Fibroblast of skin of right biceps (primary cell): ENCODE measurements at regions not wholly inside any gene's neighbourhood (a gene's known extent, or its start where the extent isn't known, plus 50 kb on each side); places are given as distances from the start of the nearest gene placed in this dataset.

Source experiments
- DNase-seq: peaks from one replicate; pipeline ENCODE4 v3.0.0-alpha.2; 2013

GRCh38 chr2:66691031-66691965 lies 256.4 kb downstream of the MEIS1 start:
- peak; percentile 19 for DNase-seq

- no peak for DNase-seq
Measured at GRCh38 chr2:66692521-66693054, 257.7 kb downstream of the MEIS1 start.

DNA sequence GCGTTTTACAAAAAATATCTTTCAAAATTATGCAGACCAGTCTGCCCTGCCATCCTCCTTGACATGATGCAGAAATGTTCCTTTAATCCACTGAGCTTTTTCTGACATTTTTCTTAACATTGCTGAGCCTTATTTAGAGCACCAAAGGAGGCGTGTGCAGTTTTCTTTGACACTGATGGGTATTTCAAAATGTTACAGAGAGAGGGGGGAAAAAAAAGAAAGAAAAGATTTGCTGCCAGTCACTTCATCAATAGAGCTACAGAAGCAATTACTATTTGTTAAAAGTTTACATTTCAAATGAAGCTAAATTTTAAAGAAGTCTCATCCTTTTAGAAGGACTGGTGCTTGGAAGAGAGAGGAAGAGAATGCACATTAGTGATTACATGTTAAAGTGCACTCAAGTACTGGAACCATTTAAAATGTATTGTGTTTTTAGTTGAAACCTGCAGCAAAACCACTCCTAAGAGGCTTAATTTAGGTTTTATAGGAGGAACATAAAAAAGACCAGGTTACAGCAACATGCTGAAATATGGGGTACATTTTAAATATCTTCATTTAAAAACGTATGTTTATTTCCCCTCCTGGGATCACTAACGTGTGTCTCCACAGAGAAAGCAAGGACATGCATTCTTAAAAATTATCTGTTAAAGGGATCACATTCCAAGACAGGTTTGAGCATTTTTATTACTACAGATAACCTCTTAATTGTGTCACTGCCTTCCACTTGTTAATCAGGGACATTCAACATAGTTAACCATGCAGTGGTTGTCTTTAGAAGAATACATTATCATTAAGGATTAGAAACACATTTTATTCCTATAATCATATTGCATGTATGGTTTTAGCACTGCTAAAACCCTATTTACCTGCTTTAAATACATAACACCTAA lies 258.4 kb downstream of the MEIS1 start:
- no peak for DNase-seq

DNA sequence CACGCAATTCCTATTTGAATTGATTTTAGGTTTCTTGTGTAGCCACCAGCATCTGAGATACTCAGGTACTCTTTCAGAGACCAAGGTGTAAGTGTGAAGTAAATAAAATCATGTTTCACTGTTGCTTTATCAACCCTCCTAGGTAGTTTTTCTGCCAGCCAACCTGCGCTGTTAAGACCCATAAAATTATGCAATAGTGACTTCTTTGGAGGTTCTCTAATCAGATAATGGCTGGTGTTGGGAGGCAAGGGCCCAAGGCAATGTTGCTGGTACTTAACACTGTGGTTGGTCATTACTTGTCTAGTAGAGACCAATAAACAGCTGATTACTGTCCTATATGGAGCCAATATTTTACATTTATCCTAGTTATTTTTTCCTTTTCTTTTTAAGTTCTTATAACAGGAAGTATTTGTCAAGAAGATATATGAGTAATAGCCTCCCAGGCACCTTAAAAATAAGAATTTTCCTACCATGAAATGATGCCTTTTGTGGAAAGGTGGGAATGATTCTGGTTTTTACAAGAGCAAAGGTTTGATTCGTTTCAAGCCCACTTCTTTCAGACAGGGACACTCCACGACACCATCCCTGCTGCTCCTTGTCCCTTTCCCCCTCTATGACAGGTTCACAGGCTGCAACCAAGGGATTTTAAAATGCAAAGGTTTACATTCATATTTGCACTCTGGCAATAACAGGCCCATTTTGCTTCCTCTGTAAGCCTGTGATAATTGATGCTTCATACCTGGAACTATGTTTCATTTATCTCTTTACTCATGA lies 259.3 kb downstream of the MEIS1 start:
- no peak for DNase-seq

DNA sequence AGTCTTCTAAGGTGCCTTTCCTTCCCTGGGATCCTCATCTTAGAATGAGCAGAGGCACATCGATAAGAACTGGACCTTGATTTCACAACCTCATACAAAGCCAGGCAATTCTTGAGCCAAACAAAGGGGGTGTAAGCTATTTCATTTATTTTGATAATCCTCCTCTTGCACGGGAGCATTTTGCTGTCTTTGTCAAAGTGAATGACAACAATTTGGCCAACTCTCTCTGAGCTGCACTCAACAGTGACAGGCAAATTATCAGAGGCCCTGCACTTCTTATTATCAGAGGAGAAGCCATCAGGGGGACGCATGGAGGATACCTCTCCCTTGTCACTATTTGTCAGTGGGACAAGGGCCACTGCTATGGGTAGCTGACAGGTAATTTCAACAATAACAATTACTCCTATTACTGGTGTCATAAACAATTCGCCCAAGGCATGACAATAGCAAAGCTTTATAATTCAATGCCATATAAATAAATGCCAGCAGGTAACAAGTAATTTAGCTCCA lies 260.4 kb downstream of the MEIS1 start:
- no peak for DNase-seq

DNA sequence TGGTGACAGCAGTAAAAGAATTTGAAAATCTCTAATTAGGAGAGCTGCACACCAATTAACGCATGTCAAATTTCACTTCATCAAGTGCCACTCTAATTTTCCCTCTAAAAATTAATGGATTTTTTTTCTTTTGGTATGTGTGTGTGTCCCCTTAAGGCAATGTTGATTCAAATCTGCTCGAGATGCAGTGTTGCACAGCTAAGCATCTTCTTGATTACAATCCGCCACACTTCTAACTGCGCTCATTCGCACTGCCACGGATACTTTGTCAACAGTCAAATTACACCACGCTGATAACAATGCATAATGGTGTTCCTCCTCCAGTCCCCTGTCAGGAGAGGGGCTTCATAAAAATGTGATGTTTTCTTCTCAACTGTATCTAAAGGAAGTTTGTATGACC lies 261.4 kb downstream of the MEIS1 start:
- DNase-seq = no peak

DNA sequence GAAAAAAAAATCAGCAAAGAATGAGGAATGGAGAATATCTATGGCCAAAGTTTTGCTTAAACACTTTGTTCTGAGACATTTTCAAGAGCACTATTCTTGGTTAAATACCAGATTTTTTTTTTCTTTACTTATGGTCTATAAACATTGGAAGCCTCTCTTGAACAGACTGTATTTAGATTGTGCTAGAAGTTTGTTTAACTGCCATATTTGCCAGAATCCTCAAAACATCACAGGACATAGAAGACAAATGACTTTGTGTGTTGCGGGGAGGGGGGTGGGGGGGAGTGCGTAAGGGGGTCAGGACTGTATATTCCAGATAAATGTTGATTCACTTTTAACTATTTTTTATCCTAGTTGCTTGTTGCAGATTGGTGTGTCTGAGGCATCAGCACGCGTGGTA lies 262.0 kb downstream of the MEIS1 start:
- no peak for DNase-seq

DNA sequence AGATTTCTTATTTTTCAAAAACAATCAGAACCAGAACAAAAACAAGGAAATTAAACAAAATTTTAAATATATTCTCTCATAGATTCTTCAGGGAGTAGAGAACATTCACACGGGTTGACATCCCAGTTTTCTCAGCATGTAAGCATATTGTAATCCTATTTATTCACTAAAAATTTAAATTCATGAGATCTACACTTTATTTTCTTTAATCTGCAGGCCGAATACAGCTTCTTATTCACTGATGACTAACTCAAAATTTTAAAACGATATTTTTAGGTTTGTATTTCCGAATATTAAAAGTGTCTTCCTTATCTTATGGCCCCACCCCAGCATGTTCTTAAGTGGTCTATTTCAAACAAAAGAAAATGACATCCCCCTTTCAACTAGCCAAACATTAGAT lies 262.4 kb downstream of the MEIS1 start:
- no peak for DNase-seq

DNA sequence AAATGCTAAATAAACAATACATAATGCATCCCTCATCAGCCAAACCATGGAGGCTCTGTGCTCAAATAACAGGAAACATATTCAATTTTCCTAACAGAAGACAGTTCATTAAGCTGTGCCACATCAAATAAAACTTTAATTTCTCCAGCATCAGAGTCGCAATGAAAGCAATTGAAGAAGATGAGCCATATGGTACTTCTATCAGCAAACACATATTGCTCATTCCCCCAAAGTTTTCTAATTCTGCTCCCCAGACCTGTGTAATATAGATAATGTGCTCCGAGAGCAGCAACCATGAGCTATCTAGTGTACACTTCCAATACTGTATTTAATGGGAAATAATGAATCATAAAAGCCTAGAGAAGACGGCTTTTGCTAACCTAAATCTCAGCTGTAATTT lies 263.2 kb downstream of the MEIS1 start:
- DNase-seq = no peak

DNA sequence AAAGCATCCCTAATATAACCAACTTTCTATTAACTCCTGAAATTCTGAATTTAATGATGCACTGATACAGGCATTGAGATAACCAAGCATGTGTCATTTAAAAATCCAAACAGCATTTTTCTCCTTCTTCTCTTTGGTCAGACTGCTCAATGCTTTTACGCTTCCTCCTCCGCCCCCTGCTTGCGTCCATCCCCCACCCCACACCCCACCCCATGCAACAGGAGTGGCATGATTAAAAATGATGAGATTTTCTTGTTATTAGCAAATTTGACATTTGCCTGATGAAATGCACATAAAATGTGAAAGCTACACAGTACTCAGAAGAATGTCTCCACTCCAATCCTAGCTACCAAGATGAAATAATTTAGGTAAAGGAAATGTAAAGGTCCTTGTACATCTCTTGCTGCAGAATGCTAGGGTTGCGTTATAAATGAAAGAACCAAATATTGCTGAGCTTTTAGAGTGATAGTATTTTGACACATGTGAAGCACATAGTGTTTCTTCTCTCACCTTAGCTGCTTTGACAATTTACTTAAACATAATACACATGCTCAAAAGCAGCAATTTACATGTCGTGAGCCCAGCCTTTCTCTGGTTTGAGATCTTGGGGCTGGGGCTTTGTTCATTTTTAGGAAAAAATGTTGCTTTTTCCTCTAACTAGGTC lies 263.8 kb downstream of the MEIS1 start:
- DNase-seq = no peak

DNA sequence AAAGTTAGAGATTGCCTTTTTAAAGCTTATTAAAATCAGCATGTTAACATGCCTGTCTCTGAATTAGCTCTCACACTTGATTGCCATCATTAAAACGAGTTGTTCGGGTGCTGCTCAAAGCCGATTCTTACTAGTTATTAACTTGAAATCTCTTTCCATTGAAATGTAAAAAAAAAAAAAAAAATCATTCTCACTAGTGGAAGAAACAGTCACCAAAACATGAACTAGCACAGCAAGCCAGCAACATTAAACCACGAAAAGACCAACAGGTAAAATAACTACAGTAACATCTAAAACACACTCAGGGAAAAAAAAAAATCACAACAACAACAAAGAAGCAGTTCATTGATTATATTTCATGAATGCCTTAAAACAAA lies 264.5 kb downstream of the MEIS1 start:
- DNase-seq = no peak

GRCh38 chr2:66699793-66700676 lies 265.1 kb downstream of the MEIS1 start:
- DNase-seq = no peak

DNA sequence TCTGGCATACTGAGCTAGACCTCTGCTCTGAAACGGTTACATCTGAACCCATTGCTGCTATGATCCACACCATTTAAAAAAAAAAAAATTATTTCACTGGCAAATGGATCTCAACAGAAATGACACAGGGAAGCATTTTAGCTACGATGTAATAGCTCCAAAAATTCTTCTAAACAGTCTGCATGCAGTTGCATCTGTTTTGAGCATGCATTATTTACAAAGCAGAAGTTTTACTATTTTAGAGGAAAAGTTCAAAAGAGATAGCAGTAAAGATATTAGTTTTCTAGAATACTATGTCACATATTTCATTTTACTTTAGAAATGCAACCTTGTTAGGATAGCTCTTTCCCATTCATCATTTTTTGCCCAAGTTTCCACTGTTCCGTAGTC lies 265.7 kb downstream of the MEIS1 start:
- DNase-seq = no peak

- DNase-seq = no peak
Measured at GRCh38 chr2:66701251-66701650, 266.3 kb downstream of the MEIS1 start.

GRCh38 chr2:66701656-66702055 lies 266.7 kb downstream of the MEIS1 start:
- no peak for DNase-seq

DNA sequence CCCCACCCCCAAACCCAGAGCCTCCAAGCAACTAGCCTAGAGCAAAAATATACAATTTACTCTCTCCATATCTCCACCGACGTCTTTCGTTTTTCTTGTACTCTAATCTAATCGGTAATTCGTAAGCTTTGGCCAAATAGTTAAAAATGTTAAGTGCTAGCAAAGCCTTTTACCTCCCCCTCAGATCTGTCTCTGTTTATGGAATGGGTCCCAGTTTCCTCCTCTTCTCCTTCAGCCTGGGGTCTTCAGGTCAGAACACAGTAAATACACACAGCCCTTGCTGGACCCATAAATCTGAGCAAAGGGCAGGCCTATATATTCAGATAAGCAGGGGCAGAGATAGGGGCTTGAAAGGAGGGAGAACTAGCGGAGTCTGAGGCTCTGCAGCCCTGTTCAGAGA lies 267.4 kb downstream of the MEIS1 start:
- DNase-seq = no peak

DNA sequence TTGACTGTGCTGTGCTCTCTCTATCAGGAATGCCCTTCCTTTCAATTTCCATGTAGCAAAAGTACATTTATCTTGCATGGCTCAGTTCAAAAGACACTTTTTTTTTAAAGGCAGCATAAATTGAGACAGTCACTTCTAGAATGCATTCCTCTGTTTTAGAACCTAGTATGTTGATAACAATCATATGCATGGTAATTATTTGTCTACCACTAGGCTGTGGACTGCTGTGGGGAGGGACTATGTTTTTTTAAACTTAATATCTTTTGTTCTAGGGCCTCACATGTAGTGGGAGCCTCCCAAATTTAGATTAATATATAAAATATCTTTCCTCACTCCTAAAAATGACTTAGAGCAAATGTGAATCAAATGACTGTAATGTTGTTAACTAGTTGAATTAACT lies 269.9 kb downstream of the MEIS1 start:
- no peak for DNase-seq

DNA sequence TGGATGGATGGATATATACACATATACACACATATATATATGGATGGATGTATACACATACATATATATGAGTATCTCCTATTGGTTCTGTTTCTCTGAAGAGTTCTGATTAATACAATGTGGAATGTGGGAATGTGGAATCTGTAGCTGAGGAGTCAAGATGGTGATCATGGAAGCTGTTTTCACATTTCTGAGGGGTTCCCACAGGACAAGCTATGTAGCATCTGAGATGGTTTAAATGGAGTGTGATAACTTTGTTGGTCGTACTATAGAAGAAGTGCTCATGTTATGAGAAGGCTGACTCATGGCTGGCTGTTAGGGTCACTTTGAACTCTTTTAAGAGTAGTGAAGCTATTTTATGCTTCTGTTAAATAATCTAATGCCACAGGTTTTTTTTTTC lies 279.7 kb downstream of the MEIS1 start:
- DNase-seq = peak; percentile 86

DNA sequence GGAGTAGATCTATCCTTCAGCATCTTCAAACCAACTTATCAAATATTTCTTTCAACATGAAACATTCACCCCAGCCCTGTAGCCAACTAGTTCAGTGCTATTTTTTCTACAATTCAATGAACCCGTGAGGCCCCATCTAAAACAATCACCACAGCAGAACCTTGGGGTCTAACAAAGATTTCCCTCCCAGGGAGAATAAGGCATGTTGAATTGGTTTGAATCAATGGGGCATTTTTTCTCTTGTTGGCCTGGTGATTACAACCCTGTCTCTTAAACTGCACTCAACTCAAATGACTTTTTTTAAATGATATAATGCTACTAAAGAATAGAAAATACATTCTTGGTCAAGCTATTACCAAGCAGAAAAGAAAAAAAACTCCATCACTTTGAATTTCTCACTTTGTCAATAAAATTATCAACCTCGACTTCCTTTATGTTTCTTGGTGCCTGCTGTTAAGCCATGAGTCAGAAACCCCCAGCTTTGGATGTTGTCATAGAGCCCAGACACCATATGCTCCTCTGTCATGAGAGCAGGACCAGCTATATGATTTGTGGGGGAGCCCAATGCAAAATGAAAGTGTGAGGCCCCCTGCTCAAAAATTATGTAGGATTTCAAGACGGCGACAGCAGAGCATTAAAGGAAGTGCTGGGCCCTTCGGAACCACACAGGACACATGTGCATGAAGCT lies 282.4 kb downstream of the MEIS1 start:
- DNase-seq = peak; percentile 79

DNA sequence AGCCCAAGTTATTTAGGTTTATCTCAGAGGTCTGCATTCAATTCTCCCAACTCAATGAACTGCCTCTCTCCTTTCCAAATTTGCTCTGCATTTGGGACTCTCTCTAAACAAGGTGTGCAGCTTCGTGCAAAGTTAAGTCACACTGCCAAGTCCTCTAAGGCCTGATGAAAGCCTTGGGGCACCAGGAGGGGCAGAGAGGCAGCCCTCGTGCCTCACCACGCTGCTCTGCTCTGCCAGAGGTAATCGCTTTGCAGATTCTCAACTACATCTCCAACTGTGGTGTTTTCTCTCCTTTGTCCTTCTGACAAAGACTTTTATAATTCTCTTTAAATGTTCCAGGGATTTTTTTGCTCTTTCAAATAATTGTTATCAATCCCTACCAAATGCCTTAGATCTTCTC lies 283.0 kb downstream of the MEIS1 start:
- DNase-seq = no peak
